IMR-90 (cell line): ENCODE measurements at regions not wholly inside any gene's neighbourhood (a gene's known extent, or its start where the extent isn't known, plus 50 kb on each side); places are given as distances from the start of the nearest gene placed in this dataset.

ENCODE experiments used
- ATAC-seq: fragments of 200-7000 bp; cut with Tn5 transposase; 2 replicates; pipeline ENCODE4 v1.9.1; 2020; ENCODE audit warnings: low read depth, mild to moderate bottlenecking, moderate library complexity
- BruUV-seq: library from RNA; stranded (reverse); fragments of 400-500 nt; replicated peaks from 2 replicates; lab custom pipeline; 2021; lab: Mats Ljungman, UMichigan
- CTCF ChIA-PET: fragments of 300-600 bp; formaldehyde crosslinking; extraction: SDS; loops from one replicate; lab custom pipeline; 2021; ENCODE audit warnings: antibody characterized with exemption; lab: Yijun Ruan, JAX
- POLR2A ChIA-PET: fragments of 300-600 bp; sonication (Branson Sonifier 250); formaldehyde crosslinking; loops from one replicate; lab custom pipeline; 2022; ENCODE audit warnings: antibody characterized with exemption; ENCODE audit not compliant: unreplicated experiment; lab: Charles Lee
- DNase-seq: peaks from one replicate; pipeline ENCODE4 v3.0.0; 2013
- H2AFZ ChIP-seq: replicated peaks from 2 replicates; pipeline ENCODE3; 2013; ENCODE audit warnings: low read length, mild to moderate bottlenecking; ENCODE audit not compliant: poor library complexity
- H2AK5ac ChIP-seq: 2 replicates; pipeline ENCODE4 v1.6.1; 2013; ENCODE audit warnings: low read depth, low read length, inconsistent platforms
- H2AK9ac ChIP-seq: replicated peaks from 2 replicates; pipeline ENCODE3; 2013; ENCODE audit warnings: mild to moderate bottlenecking, low read depth, low read length, moderate library complexity; ENCODE audit not compliant: poor library complexity
- H2BK120ac ChIP-seq: 2 replicates; pipeline ENCODE4 v1.6.1; 2013; ENCODE audit warnings: low read depth, low read length, inconsistent platforms
- H2BK15ac ChIP-seq: 3 replicates; pipeline ENCODE4 v1.6.1; 2013; ENCODE audit warnings: low read depth, low read length, inconsistent platforms
- H2BK20ac ChIP-seq: 2 replicates; pipeline ENCODE4 v1.6.1; 2013; ENCODE audit warnings: low read depth, mild to moderate bottlenecking, inconsistent platforms, low read length, moderate library complexity
- H2BK5ac ChIP-seq: 2 replicates; pipeline ENCODE4 v1.6.1; 2013; ENCODE audit warnings: mild to moderate bottlenecking, low read depth, low read length, inconsistent platforms; ENCODE audit not compliant: poor library complexity, severe bottlenecking
- H3K14ac ChIP-seq: replicated peaks from 2 replicates; pipeline ENCODE4 v1.6.1; 2013; ENCODE audit warnings: low read depth, low read length, inconsistent platforms
- H3K18ac ChIP-seq: 2 replicates; pipeline ENCODE4 v1.6.1; 2013; ENCODE audit warnings: low read depth, low read length, control low read depth
- H3K23ac ChIP-seq: 2 replicates; pipeline ENCODE4 v1.6.1; 2013; ENCODE audit warnings: low read depth, low read length, inconsistent platforms
- H3K27ac ChIP-seq: 2 replicates; pipeline ENCODE4 v1.5.1; 2013; ENCODE audit warnings: mild to moderate bottlenecking, control low read depth, low read length; ENCODE audit not compliant: insufficient read depth
- H3K27me3 ChIP-seq: 2 replicates; pipeline ENCODE4 v1.6.1; 2013; ENCODE audit warnings: low read length; ENCODE audit not compliant: control insufficient read depth, insufficient read depth
- H3K36me3 ChIP-seq: 2 replicates; pipeline ENCODE4 v1.6.1; 2013; ENCODE audit warnings: low read length, mixed read lengths; ENCODE audit not compliant: control insufficient read depth, insufficient read depth
- H3K4ac ChIP-seq: 2 replicates; pipeline ENCODE4 v1.6.1; 2013; ENCODE audit warnings: low read depth, low read length, inconsistent platforms
- H3K4me1 ChIP-seq: 2 replicates; pipeline ENCODE4 v1.6.1; 2013; ENCODE audit warnings: low read length, mixed read lengths; ENCODE audit not compliant: control insufficient read depth, insufficient read depth
- H3K4me2 ChIP-seq: 2 replicates; pipeline ENCODE4 v1.6.1; 2013; ENCODE audit warnings: low read depth, mild to moderate bottlenecking, control low read depth, low read length, moderate library complexity
- H3K4me3 ChIP-seq: 2 replicates; pipeline ENCODE4 v1.5.1; 2013; ENCODE audit warnings: low read depth, mild to moderate bottlenecking, control low read depth, low read length, moderate library complexity; ENCODE audit not compliant: insufficient read depth
- H3K56ac ChIP-seq: 2 replicates; pipeline ENCODE4 v1.6.1; 2013; ENCODE audit warnings: low read length, inconsistent platforms; ENCODE audit not compliant: insufficient read depth; ENCODE audit errors: extremely low read depth
- H3K79me1 ChIP-seq, 2 experiments: 2 replicates each; pipeline ENCODE4 v1.6.1; 2013; ENCODE audit warnings: low read length in 2 of 2, inconsistent platforms in 1 of 2, low read depth in 1 of 2
- H3K9ac ChIP-seq: 2 replicates; pipeline ENCODE4 v1.6.1; 2013; ENCODE audit warnings: low read depth, low read length, control low read depth
- H3K9me1 ChIP-seq: 2 replicates; pipeline ENCODE4 v1.6.1; 2013; ENCODE audit warnings: low read length, inconsistent platforms; ENCODE audit not compliant: insufficient read depth
- H3K9me3 ChIP-seq: 2 replicates; pipeline ENCODE4 v1.6.1; 2013; ENCODE audit warnings: low read length; ENCODE audit not compliant: control insufficient read depth, insufficient read depth
- H4K20me1 ChIP-seq: 2 replicates; pipeline ENCODE4 v1.6.1; 2013; ENCODE audit warnings: low read length, inconsistent platforms; ENCODE audit not compliant: insufficient read depth
- H4K5ac ChIP-seq: 2 replicates; pipeline ENCODE4 v1.6.1; 2013; ENCODE audit warnings: mild to moderate bottlenecking, low read depth, low read length, control low read depth
- H4K8ac ChIP-seq, 2 experiments: 2 replicates each; pipeline ENCODE4 v1.6.1; 2013; ENCODE audit warnings: low read depth in 2 of 2, low read length in 2 of 2, control low read depth in 1 of 2, inconsistent platforms in 1 of 2
- H4K91ac ChIP-seq: 2 replicates; pipeline ENCODE4 v1.6.1; 2013; ENCODE audit warnings: low read depth, low read length, inconsistent platforms; ENCODE audit not compliant: insufficient read depth
- CEBPB ChIP-seq: IDR thresholded peaks from 2 replicates; pipeline ENCODE4 v1.6.1; 2012; ENCODE audit warnings: low read depth, low read length, improper control_type of control experiment
- CHD1 ChIP-seq: IDR thresholded peaks from 2 replicates; pipeline ENCODE4 v1.6.1; 2012; ENCODE audit warnings: low read depth, low read length, improper control_type of control experiment
- MXI1 ChIP-seq: IDR thresholded peaks from 2 replicates; pipeline ENCODE4 v1.6.1; 2012; ENCODE audit warnings: low read depth, mild to moderate bottlenecking, low read length, moderate library complexity, borderline replicate concordance
- RCOR1 ChIP-seq: IDR thresholded peaks from 2 replicates; pipeline ENCODE4 v1.6.1; 2012; ENCODE audit warnings: mild to moderate bottlenecking, low read length, improper control_type of control experiment; ENCODE audit not compliant: insufficient replicate concordance
- WGBS, 2 experiments: methylation state at CpG; one replicate each; pipeline versions ENCODE4 v1.1.5 to v1.1.7; 2013; ENCODE audit warnings: missing lambda C conversion rate in 2 of 2; ENCODE audit not compliant: insufficient read length in 1 of 2; ENCODE audit errors: extremely low coverage in 2 of 2; 5-methylcytosine and 5-hydroxymethylcytosine counted together
- dilution Hi-C: fragments of 300-500 bp; cut with HindIII; formaldehyde crosslinking; loops from one replicate; pipeline ENCODE4 v1.14.3; 2018; ENCODE audit warnings: low sequenced_read_pairs; ENCODE audit not compliant: unreplicated experiment
- in situ Hi-C: fragments of 300-500 bp; cut with MboI; formaldehyde crosslinking; loops from 3 replicates; pipeline ENCODE4 v1.14.3; 2019; ENCODE audit warnings: low sequenced_read_pairs, inconsistent platforms, mixed read lengths
- intact Hi-C: fragments of 100-400 bp; cut with micrococcal nuclease; formaldehyde crosslinking; loops from 2 replicates; pipeline ENCODE4 v1.10.0; 2022

- no peak overlapping the region for H2AK5ac ChIP-seq
- TF ChIP-seq CEBPB (no peak), MXI1 (no peak), RCOR1 (no peak), CHD1 (no peak)
- H3K4me3 ChIP-seq, result no peak overlapping the region
- H3K79me1 ChIP-seq, result no peaks in the 10 kb centered on the region
- POLR2A ChIA-PET, result no interaction called here
- H3K36me3 ChIP-seq, result no peaks in the 10 kb centered on the region
- in situ Hi-C loops (no loop called here), intact Hi-C loops (no loop called here), dilution Hi-C loops (no loop called here)
- ATAC-seq (no peak), DNase-seq (no peak)
- no peak overlapping the region for H3K27ac ChIP-seq
- H3K9me3 ChIP-seq, result no peaks in the 10 kb centered on the region
- H3K4ac ChIP-seq, result no peak overlapping the region
- H3K4me2 ChIP-seq, result no peak overlapping the region
- H2BK120ac ChIP-seq, result no peak overlapping the region
- no peak overlapping the region for H2BK5ac ChIP-seq
- no peak overlapping the region for H4K5ac ChIP-seq
- H3K27me3 ChIP-seq, result no peaks in the 10 kb centered on the region
- H2AFZ ChIP-seq, result no peak overlapping the region
- no peak overlapping the region for H2AK9ac ChIP-seq
- H4K91ac ChIP-seq, result no peak overlapping the region
- H3K14ac ChIP-seq, result no peak overlapping the region
- no peaks in the 10 kb centered on the region for H3K4me1 ChIP-seq
- H4K20me1 ChIP-seq, result no peaks in the 10 kb centered on the region
- no peak overlapping the region for H3K18ac ChIP-seq
- CTCF ChIA-PET, result no interaction called here
- no peaks in the 10 kb centered on the region for H3K9me1 ChIP-seq
- BruUV-seq, result no TSS peak
- no peak overlapping the region for H3K9ac ChIP-seq
- no peak overlapping the region for H4K8ac ChIP-seq
- H3K56ac ChIP-seq, result no peak overlapping the region
- H3K23ac ChIP-seq, result no peak overlapping the region
- H2BK15ac ChIP-seq, result no peak overlapping the region
- no CpG with 5 or more reads among the region's 4 CpGs for WGBS, 2 experiments
- no peak overlapping the region for H2BK20ac ChIP-seq
Measured at GRCh38 chr1:38341694-38342093, 295.1 kb upstream of the POU3F1 start.
